ENCODE measurements at regions not wholly inside any gene's neighbourhood (a gene's known extent, or its start where the extent isn't known, plus 50 kb on each side); places are given as distances from the start of the nearest gene placed in this dataset.

DNA sequence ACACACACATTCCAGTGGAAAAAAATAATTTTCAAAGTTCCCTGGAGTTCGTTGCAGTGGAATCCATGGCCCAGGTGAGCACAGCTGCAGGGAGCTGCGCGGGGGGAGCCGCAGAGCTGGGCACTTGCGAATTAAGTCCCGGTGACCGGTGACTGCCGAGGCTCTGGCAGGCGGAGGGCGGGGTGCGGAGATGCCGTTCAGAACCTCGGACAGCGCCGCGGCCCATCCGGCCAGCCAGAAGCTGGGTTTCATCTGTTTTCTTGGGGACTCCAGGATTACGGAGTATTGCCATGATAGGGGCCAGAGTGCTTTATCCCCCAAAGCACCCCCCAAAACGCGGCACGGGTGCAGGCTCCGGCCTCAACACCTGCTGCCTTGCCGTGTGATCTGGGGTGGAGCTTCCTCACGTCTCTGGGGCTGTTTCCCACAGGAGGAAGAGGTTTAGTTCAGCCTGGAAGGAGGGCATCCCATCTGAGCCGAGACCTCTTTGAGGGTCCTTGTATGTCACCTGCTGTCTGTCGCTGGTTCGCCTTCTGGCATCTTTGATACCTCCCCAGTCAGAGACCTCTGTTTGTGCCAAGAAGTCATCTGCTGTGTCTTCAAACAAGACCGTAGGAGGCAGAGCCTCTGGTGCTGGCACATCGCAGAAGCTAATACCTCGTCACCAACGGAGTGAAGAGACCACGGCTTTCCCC, 99.4 kb downstream of the YTHDF1 start (continued):
- TF ChIP-seq, protein P1, sequence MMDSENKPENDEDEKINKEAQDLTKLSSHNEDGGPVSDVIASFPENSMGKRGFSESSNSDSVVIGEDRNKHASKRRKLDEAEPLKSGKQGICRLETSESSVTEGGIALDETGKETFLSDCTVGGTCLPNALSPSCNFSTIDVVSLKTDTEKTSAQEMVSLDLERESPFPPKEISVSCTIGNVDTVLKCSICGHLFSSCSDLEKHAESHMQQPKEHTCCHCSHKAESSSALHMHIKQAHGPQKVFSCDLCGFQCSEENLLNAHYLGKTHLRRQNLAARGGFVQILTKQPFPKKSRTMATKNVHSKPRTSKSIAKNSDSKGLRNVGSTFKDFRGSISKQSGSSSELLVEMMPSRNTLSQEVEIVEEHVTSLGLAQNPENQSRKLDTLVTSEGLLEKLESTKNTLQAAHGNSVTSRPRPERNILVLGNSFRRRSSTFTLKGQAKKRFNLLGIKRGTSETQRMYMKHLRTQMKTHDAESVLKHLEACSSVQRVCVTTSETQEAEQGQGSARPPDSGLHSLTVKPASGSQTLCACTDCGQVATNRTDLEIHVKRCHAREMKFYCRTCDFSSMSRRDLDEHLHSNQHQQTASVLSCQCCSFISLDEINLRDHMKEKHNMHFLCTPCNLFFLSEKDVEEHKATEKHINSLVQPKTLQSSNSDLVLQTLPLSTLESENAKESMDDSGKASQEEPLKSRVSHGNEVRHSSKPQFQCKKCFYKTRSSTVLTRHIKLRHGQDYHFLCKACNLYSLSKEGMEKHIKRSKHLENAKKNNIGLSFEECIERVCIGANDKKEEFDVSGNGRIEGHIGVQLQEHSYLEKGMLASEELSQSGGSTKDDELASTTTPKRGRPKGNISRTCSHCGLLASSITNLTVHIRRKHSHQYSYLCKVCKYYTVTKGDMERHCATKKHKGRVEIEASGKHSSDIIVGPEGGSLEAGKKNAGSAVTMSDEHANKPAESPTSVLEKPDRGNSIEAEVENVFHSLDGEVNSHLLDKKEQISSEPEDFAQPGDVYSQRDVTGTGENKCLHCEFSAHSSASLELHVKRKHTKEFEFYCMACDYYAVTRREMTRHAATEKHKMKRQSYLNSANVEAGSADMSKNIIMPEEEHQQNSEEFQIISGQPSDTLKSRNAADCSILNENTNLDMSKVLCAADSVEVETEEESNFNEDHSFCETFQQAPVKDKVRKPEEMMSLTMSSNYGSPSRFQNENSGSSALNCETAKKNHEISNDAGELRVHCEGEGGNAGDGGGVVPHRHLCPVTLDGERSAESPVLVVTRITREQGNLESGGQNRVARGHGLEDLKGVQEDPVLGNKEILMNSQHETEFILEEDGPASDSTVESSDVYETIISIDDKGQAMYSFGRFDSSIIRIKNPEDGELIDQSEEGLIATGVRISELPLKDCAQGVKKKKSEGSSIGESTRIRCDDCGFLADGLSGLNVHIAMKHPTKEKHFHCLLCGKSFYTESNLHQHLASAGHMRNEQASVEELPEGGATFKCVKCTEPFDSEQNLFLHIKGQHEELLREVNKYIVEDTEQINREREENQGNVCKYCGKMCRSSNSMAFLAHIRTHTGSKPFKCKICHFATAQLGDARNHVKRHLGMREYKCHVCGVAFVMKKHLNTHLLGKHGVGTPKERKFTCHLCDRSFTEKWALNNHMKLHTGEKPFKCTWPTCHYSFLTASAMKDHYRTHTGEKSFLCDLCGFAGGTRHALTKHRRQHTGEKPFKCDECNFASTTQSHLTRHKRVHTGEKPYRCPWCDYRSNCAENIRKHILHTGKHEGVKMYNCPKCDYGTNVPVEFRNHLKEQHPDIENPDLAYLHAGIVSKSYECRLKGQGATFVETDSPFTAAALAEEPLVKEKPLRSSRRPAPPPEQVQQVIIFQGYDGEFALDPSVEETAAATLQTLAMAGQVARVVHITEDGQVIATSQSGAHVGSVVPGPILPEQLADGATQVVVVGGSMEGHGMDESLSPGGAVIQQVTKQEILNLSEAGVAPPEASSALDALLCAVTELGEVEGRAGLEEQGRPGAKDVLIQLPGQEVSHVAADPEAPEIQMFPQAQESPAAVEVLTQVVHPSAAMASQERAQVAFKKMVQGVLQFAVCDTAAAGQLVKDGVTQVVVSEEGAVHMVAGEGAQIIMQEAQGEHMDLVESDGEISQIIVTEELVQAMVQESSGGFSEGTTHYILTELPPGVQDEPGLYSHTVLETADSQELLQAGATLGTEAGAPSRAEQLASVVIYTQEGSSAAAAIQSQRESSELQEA (CRISPR knock-in tag; IDR thresholded peaks at IDR 0.05; ENCODE audit: not compliant biosample characterization): no peak
- TF ChIP-seq, protein P2, sequence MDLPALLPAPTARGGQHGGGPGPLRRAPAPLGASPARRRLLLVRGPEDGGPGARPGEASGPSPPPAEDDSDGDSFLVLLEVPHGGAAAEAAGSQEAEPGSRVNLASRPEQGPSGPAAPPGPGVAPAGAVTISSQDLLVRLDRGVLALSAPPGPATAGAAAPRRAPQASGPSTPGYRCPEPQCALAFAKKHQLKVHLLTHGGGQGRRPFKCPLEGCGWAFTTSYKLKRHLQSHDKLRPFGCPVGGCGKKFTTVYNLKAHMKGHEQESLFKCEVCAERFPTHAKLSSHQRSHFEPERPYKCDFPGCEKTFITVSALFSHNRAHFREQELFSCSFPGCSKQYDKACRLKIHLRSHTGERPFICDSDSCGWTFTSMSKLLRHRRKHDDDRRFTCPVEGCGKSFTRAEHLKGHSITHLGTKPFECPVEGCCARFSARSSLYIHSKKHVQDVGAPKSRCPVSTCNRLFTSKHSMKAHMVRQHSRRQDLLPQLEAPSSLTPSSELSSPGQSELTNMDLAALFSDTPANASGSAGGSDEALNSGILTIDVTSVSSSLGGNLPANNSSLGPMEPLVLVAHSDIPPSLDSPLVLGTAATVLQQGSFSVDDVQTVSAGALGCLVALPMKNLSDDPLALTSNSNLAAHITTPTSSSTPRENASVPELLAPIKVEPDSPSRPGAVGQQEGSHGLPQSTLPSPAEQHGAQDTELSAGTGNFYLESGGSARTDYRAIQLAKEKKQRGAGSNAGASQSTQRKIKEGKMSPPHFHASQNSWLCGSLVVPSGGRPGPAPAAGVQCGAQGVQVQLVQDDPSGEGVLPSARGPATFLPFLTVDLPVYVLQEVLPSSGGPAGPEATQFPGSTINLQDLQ (CRISPR knock-in tag; IDR thresholded peaks at IDR 0.05): peak; percentile 36; the same call in 1 of the 2 replicates
- TF ChIP-seq, protein P3, sequence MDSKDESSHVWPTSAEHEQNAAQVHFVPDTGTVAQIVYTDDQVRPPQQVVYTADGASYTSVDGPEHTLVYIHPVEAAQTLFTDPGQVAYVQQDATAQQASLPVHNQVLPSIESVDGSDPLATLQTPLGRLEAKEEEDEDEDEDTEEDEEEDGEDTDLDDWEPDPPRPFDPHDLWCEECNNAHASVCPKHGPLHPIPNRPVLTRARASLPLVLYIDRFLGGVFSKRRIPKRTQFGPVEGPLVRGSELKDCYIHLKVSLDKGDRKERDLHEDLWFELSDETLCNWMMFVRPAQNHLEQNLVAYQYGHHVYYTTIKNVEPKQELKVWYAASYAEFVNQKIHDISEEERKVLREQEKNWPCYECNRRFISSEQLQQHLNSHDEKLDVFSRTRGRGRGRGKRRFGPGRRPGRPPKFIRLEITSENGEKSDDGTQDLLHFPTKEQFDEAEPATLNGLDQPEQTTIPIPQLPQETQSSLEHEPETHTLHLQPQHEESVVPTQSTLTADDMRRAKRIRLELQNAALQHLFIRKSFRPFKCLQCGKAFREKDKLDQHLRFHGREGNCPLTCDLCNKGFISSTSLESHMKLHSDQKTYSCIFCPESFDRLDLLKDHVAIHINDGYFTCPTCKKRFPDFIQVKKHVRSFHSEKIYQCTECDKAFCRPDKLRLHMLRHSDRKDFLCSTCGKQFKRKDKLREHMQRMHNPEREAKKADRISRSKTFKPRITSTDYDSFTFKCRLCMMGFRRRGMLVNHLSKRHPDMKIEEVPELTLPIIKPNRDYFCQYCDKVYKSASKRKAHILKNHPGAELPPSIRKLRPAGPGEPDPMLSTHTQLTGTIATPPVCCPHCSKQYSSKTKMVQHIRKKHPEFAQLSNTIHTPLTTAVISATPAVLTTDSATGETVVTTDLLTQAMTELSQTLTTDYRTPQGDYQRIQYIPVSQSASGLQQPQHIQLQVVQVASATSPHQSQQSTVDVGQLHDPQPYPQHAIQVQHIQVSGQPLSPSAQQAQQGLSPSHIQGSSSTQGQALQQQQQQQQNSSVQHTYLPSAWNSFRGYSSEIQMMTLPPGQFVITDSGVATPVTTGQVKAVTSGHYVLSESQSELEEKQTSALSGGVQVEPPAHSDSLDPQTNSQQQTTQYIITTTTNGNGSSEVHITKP (CRISPR knock-in tag; IDR thresholded peaks at IDR 0.05; ENCODE audit: low read depth): 0 out of 2 replicates have a peak, but pooled peaks have one; percentile 33
- TF ChIP-seq, protein P4, sequence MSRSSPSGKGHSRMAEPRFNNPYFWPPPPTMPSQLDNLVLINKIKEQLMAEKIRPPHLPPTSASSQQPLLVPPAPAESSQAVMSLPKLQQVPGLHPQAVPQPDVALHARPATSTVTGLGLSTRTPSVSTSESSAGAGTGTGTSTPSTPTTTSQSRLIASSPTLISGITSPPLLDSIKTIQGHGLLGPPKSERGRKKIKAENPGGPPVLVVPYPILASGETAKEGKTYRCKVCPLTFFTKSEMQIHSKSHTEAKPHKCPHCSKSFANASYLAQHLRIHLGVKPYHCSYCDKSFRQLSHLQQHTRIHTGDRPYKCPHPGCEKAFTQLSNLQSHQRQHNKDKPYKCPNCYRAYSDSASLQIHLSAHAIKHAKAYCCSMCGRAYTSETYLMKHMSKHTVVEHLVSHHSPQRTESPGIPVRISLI (CRISPR knock-in tag; IDR thresholded peaks at IDR 0.05; ENCODE audit: borderline replicate concordance): no peak
- TF ChIP-seq HOXA7 (CRISPR knock-in tag; IDR thresholded peaks at IDR 0.05): no peak
- TF ChIP-seq, protein P5, sequence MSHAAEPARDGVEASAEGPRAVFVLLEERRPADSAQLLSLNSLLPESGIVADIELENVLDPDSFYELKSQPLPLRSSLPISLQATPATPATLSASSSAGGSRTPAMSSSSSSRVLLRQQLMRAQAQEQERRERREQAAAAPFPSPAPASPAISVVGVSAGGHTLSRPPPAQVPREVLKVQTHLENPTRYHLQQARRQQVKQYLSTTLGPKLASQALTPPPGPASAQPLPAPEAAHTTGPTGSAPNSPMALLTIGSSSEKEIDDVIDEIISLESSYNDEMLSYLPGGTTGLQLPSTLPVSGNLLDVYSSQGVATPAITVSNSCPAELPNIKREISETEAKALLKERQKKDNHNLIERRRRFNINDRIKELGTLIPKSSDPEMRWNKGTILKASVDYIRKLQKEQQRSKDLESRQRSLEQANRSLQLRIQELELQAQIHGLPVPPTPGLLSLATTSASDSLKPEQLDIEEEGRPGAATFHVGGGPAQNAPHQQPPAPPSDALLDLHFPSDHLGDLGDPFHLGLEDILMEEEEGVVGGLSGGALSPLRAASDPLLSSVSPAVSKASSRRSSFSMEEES (CRISPR knock-in tag; IDR thresholded peaks at IDR 0.05): peak; percentile 88
- TF ChIP-seq, protein P6, sequence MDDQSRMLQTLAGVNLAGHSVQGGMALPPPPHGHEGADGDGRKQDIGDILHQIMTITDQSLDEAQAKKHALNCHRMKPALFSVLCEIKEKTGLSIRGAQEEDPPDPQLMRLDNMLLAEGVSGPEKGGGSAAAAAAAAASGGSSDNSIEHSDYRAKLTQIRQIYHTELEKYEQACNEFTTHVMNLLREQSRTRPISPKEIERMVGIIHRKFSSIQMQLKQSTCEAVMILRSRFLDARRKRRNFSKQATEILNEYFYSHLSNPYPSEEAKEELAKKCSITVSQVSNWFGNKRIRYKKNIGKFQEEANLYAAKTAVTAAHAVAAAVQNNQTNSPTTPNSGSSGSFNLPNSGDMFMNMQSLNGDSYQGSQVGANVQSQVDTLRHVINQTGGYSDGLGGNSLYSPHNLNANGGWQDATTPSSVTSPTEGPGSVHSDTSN (CRISPR knock-in tag; IDR thresholded peaks at IDR 0.05; ENCODE audit: borderline replicate concordance): peak; percentile 83; the same call in 1 of the 2 replicates
- TF ChIP-seq ZNF546 (CRISPR knock-in tag; conservative IDR thresholded peaks at IDR 0.05): peak; percentile 84; the same call in 1 of the 2 replicates

All from HepG2 (cell line).